Muscle layer of duodenum (tissue), 2 donors: ENCODE measurements at regions not wholly inside any gene's neighbourhood (a gene's known extent, or its start where the extent isn't known, plus 50 kb on each side); places are given as distances from the start of the nearest gene placed in this dataset.
"Not testable (repeated sequence)": the region's sequence is repeated elsewhere in the genome, so short reads cannot be mapped to it uniquely, and the experiment has no call there.

Experiments
- H3K27ac ChIP-seq: one replicate; pipeline ENCODE4 v1.7.0; 2013; ENCODE audit warnings: mild to moderate bottlenecking, low read length
- H3K27me3 ChIP-seq: one replicate; pipeline ENCODE4 v1.7.0; 2013; ENCODE audit warnings: low read depth, mild to moderate bottlenecking, control low read depth, low read length
- H3K36me3 ChIP-seq, 2 donors: one replicate each; pipeline ENCODE4 v1.7.0; 2013; ENCODE audit warnings: low read length in 2 of 2, control low read depth in 1 of 2, mild to moderate bottlenecking in 1 of 2; ENCODE audit not compliant: insufficient read depth in 2 of 2, control insufficient read depth in 1 of 2
- H3K4me1 ChIP-seq, 2 donors: one replicate each; pipeline ENCODE4 v1.7.0; 2013; ENCODE audit warnings: low read length in 2 of 2, mild to moderate bottlenecking in 2 of 2, control low read depth in 1 of 2, moderate library complexity in 1 of 2; ENCODE audit not compliant: insufficient read depth in 2 of 2, control insufficient read depth in 1 of 2
- H3K4me3 ChIP-seq, 2 donors: one replicate each; pipeline ENCODE4 v1.7.0; 2013; ENCODE audit warnings: low read length in 2 of 2, low read depth in 1 of 2, mild to moderate bottlenecking in 1 of 2
- H3K9me3 ChIP-seq, 2 donors: one replicate each; pipeline ENCODE4 v1.7.0; 2013; ENCODE audit warnings: low read length in 2 of 2, control low read depth in 1 of 2, mild to moderate bottlenecking in 1 of 2; ENCODE audit not compliant: control insufficient read depth in 1 of 2
- donor health status: healthy.

GRCh38 chr10:86579883-86580520 lies 58.4 kb upstream of the WAPL start:
- Histone ChIP-seq H3K27ac (no peak overlapping the region), H3K4me3 (no peak overlapping the region), H3K36me3 (no peaks in the 10 kb centered on the region), H3K27me3 (no peaks in the 10 kb centered on the region), H3K4me1 (no peaks in the 10 kb centered on the region), H3K9me3 (no peaks in the 10 kb centered on the region)

- Histone ChIP-seq H3K4me3 (no peak overlapping the region), H3K4me1 (peaks cover 0 to 4% of the 10 kb centered on the region in 2 donors)
Measured at GRCh38 chr10:86580521-86580891, 58.9 kb upstream of the WAPL start.

GRCh38 chr10:86583983-86584382 lies 62.4 kb upstream of the WAPL start:
- no peaks in the 10 kb centered on the region for H3K36me3 ChIP-seq
- no peak overlapping the region for H3K4me3 ChIP-seq
- no peaks in the 10 kb centered on the region for H3K9me3 ChIP-seq
- H3K27me3 ChIP-seq, result no peaks in the 10 kb centered on the region
- H3K27ac ChIP-seq, result no peak overlapping the region
- peaks cover 0 to 6% of the 10 kb centered on the region in 2 donors for H3K4me1 ChIP-seq

More at GRCh38 chr10:86580521-86580891, 58.9 kb upstream of the WAPL start:
- H3K9me3 ChIP-seq, result no peaks in the 10 kb centered on the region
- H3K27ac ChIP-seq, result no peak overlapping the region
- H3K27me3 ChIP-seq, result no peaks in the 10 kb centered on the region
- no peaks in the 10 kb centered on the region for H3K36me3 ChIP-seq

- Histone ChIP-seq H3K36me3 (no peaks in the 10 kb centered on the region), H3K9me3 (no peaks in the 10 kb centered on the region), H3K4me3 (peak overlapping the region in 1 of 2 donors; percentile 11), H3K27ac (no peak overlapping the region), H3K4me1 (peaks cover 0 to 6% of the 10 kb centered on the region in 2 donors), H3K27me3 (no peaks in the 10 kb centered on the region)
Measured at GRCh38 chr10:86585037-86585929, 63.7 kb upstream of the WAPL start.

- no peak overlapping the region for H3K27ac ChIP-seq
- H3K4me3 ChIP-seq, result no peak overlapping the region
- H3K27me3 ChIP-seq, result no peaks in the 10 kb centered on the region
- no peaks in the 10 kb centered on the region for H3K9me3 ChIP-seq
- peaks cover 0 to 6% of the 10 kb centered on the region in 2 donors for H3K4me1 ChIP-seq
- H3K36me3 ChIP-seq, result no peaks in the 10 kb centered on the region
Measured at GRCh38 chr10:86586516-86586915, 64.9 kb upstream of the WAPL start.

- H3K4me3 ChIP-seq, H3K27me3 ChIP-seq, H3K4me1 ChIP-seq, H3K9me3 ChIP-seq, H3K36me3 ChIP-seq, H3K27ac ChIP-seq: not testable (repeated sequence)
Measured at GRCh38 chr10:86588781-86589180, 65.6 kb upstream of the OPN4 start.

GRCh38 chr10:86591436-86591835 lies 62.9 kb upstream of the OPN4 start:
- H3K36me3 ChIP-seq, result no peaks in the 10 kb centered on the region
- no peaks in the 10 kb centered on the region for H3K9me3 ChIP-seq
- no peak overlapping the region for H3K4me3 ChIP-seq
- H3K27ac ChIP-seq, result no peak overlapping the region
- H3K27me3 ChIP-seq, result no peaks in the 10 kb centered on the region
- H3K4me1 ChIP-seq, result no peaks in the 10 kb centered on the region

GRCh38 chr10:86592413-86592812 lies 61.9 kb upstream of the OPN4 start:
- Histone ChIP-seq H3K27ac (no peak overlapping the region), H3K36me3 (no peaks in the 10 kb centered on the region), H3K9me3 (no peaks in the 10 kb centered on the region), H3K4me1 (no peaks in the 10 kb centered on the region), H3K27me3 (no peaks in the 10 kb centered on the region), H3K4me3 (no peak overlapping the region)

GRCh38 chr10:86594535-86594934 lies 59.8 kb upstream of the OPN4 start:
- no peaks in the 10 kb centered on the region for H3K27me3 ChIP-seq
- no peak overlapping the region for H3K4me3 ChIP-seq
- H3K4me1 ChIP-seq, result no peaks in the 10 kb centered on the region
- H3K9me3 ChIP-seq, result no peaks in the 10 kb centered on the region
- no peaks in the 10 kb centered on the region for H3K36me3 ChIP-seq
- H3K27ac ChIP-seq, result no peak overlapping the region

- no peaks in the 10 kb centered on the region for H3K9me3 ChIP-seq
- H3K27ac ChIP-seq, result no peak overlapping the region
- H3K4me1 ChIP-seq, result no peaks in the 10 kb centered on the region
- no peaks in the 10 kb centered on the region for H3K27me3 ChIP-seq
- H3K36me3 ChIP-seq, result no peaks in the 10 kb centered on the region
- H3K4me3 ChIP-seq, result no peak overlapping the region
Measured at GRCh38 chr10:86595496-86595895, 58.9 kb upstream of the OPN4 start.

GRCh38 chr10:86596266-86596665 lies 58.1 kb upstream of the OPN4 start:
- H3K4me1 ChIP-seq, result no peaks in the 10 kb centered on the region
- H3K27ac ChIP-seq, result no peak overlapping the region
- no peaks in the 10 kb centered on the region for H3K36me3 ChIP-seq
- no peak overlapping the region for H3K4me3 ChIP-seq
- H3K27me3 ChIP-seq, result no peaks in the 10 kb centered on the region
- H3K9me3 ChIP-seq, result no peaks in the 10 kb centered on the region
